SK-N-SH (cell line): ENCODE measurements at regions not wholly inside any gene's neighbourhood (a gene's known extent, or its start where the extent isn't known, plus 50 kb on each side); places are given as distances from the start of the nearest gene placed in this dataset.

Experiments used
- CTCF ChIA-PET: fragments of 300-600, 350-600 bp; formaldehyde crosslinking; extraction: SDS; loops from one replicate; lab custom pipeline; 2021; lab: Yijun Ruan, JAX
- POLR2A ChIA-PET: fragments of 350-600 bp; sonication (Branson Sonifier 250); formaldehyde crosslinking; extraction: SDS; loops from one replicate; lab custom pipeline; 2020; ENCODE audit warnings: antibody characterized with exemption, inconsistent platforms; lab: Yijun Ruan, JAX
- DNase-seq: peaks from one replicate; pipeline ENCODE4 v3.0.0; 2012
- H2AFZ ChIP-seq: fragments of 200-600 bp; sonication (generic); 2 replicates; pipeline ENCODE4 v1.8.1; 2016; ENCODE audit warnings: antibody characterized with exemption, mild to moderate bottlenecking, low read depth
- H3F3A ChIP-seq: fragments of 200-600 bp; sonication (generic); replicated peaks from 2 replicates; pipeline ENCODE3; 2016; ENCODE audit warnings: antibody characterized with exemption, mild to moderate bottlenecking; ENCODE audit not compliant: insufficient read depth
- H3K27ac ChIP-seq, 2 experiments: fragments of 200-500 bp in 1 of 2; fragments of 200-600 bp in 1 of 2; sonication (Bioruptor generic) in 1 of 2; sonication (generic), shearing (Covaris generic) in 1 of 2; 2 replicates each; pipeline versions ENCODE4 v1.5.1 to v1.6.1; 2014 to 2016; ENCODE audit warnings: low read depth in 2 of 2, inconsistent platforms in 1 of 2, low read length in 1 of 2, mild to moderate bottlenecking in 1 of 2, mixed read lengths in 1 of 2
- H3K27me3 ChIP-seq: fragments of 200-600 bp; sonication (generic), shearing (Covaris generic); 2 replicates; pipeline ENCODE4 v1.6.1; 2016; ENCODE audit warnings: mixed run types; ENCODE audit not compliant: insufficient read depth
- H3K36me3 ChIP-seq, 2 experiments: fragments of 200-500 bp in 1 of 2; fragments of 200-600 bp in 1 of 2; sonication (Bioruptor generic) in 1 of 2; sonication (generic) in 1 of 2; replicated peaks in 1 of 2; 2 replicates each; pipeline versions ENCODE3 to v1.5.1; 2014 to 2016; ENCODE audit warnings: low read length in 1 of 2, mild to moderate bottlenecking in 1 of 2; ENCODE audit not compliant: insufficient read depth in 2 of 2, control insufficient read depth in 1 of 2
- H3K4me1 ChIP-seq, 2 experiments: fragments of 200-500 bp in 1 of 2; fragments of 200-600 bp in 1 of 2; sonication (Bioruptor generic) in 1 of 2; sonication (generic), shearing (Covaris generic) in 1 of 2; 2 replicates each; pipeline versions ENCODE4 v1.5.1 to v1.6.1; 2014 to 2016; ENCODE audit warnings: low read depth in 1 of 2, low read length in 1 of 2, mixed run types in 1 of 2; ENCODE audit not compliant: insufficient read depth in 2 of 2, control insufficient read depth in 1 of 2
- H3K4me2 ChIP-seq: fragments of 200-600 bp; sonication (generic), shearing (Covaris generic); 2 replicates; pipeline ENCODE4 v1.6.1; 2017; ENCODE audit warnings: mixed run types
- H3K4me3 ChIP-seq, 2 experiments: fragments of 200-500 bp in 1 of 2; fragments of 200-600 bp in 1 of 2; sonication (Bioruptor generic) in 1 of 2; sonication (generic), shearing (Covaris generic) in 1 of 2; 2 replicates each; pipeline versions ENCODE4 v1.5.1 to v1.8.1; 2014 to 2016; ENCODE audit warnings: low read depth in 2 of 2, inconsistent platforms in 1 of 2, low read length in 1 of 2, mild to moderate bottlenecking in 1 of 2, mixed read lengths in 1 of 2, moderate library complexity in 1 of 2
- H3K79me2 ChIP-seq: fragments of 200-600 bp; sonication (generic); 2 replicates; pipeline ENCODE4 v1.8.1; 2017; ENCODE audit warnings: mild to moderate bottlenecking; ENCODE audit not compliant: insufficient read depth
- H3K9ac ChIP-seq: fragments of 200-600 bp; sonication (generic); 2 replicates; pipeline ENCODE4 v1.6.1; 2017; ENCODE audit warnings: mixed run types
- H3K9me2 ChIP-seq: fragments of 200-600 bp; sonication (generic); 2 replicates; pipeline ENCODE4 v1.6.1; 2017; ENCODE audit warnings: mixed run types
- H3K9me3 ChIP-seq: fragments of 200-600 bp; sonication (generic); 2 replicates; pipeline ENCODE4 v1.6.1; 2017; ENCODE audit warnings: mixed run types, mild to moderate bottlenecking, moderate library complexity
- H4K20me1 ChIP-seq: fragments of 200-600 bp; sonication (generic); 2 replicates; pipeline ENCODE4 v1.6.1; 2017; ENCODE audit warnings: mild to moderate bottlenecking, mixed run types; ENCODE audit not compliant: insufficient read depth
- CTCF ChIP-seq: fragments of 200-600 bp; sonication (generic); IDR thresholded peaks from 2 replicates; pipeline ENCODE4 v1.6.1; 2017; ENCODE audit warnings: antibody characterized with exemption, mild to moderate bottlenecking, moderate library complexity
- ELF1 ChIP-seq: IDR thresholded peaks from 2 replicates; pipeline ENCODE4 v1.4.0; 2012
- EP300 ChIP-seq, 2 experiments: IDR thresholded peaks; 2 replicates each; pipeline versions ENCODE4 v1.4.0 to v1.6.1; 2012; ENCODE audit warnings: borderline replicate concordance in 1 of 2, low read depth in 1 of 2, low read length in 1 of 2
- FOSL2 ChIP-seq: IDR thresholded peaks from 2 replicates; pipeline ENCODE4 v1.4.0; 2012; ENCODE audit warnings: low read depth, mild to moderate bottlenecking, moderate library complexity, borderline replicate concordance
- FOXM1 ChIP-seq: IDR thresholded peaks from 2 replicates; pipeline ENCODE4 v1.4.0; 2012; ENCODE audit warnings: low read depth, mild to moderate bottlenecking
- GABPA ChIP-seq: IDR thresholded peaks from 2 replicates; pipeline ENCODE4 v1.4.0; 2012; ENCODE audit warnings: low read depth, mild to moderate bottlenecking
- GATA2 ChIP-seq: sonication (generic); formaldehyde crosslinking; IDR thresholded peaks from 2 replicates; pipeline ENCODE4 v1.5.0; 2020; ENCODE audit warnings: mild to moderate bottlenecking, missing genetic modification reagents
- JUND ChIP-seq: IDR thresholded peaks from 2 replicates; pipeline ENCODE4 v1.4.0; 2012
- MEF2A ChIP-seq: IDR thresholded peaks from 2 replicates; pipeline ENCODE4 v1.4.0; 2012; ENCODE audit warnings: low read depth, borderline replicate concordance
- NFIC ChIP-seq: IDR thresholded peaks from 2 replicates; pipeline ENCODE4 v1.4.0; 2012; ENCODE audit warnings: borderline replicate concordance
- NRF1 ChIP-seq: IDR thresholded peaks from 2 replicates; pipeline ENCODE4 v1.6.1; 2012; ENCODE audit warnings: low read depth, mild to moderate bottlenecking, low read length
- RAD21 ChIP-seq: IDR thresholded peaks from 2 replicates; pipeline ENCODE4 v1.6.1; 2012; ENCODE audit warnings: mild to moderate bottlenecking, low read length
- REST ChIP-seq: IDR thresholded peaks from 2 replicates; pipeline ENCODE4 v1.6.1; 2012; ENCODE audit warnings: mild to moderate bottlenecking, low read depth, low read length, moderate library complexity
- SIN3A ChIP-seq: IDR thresholded peaks from 2 replicates; pipeline ENCODE4 v1.6.1; 2012; ENCODE audit warnings: low read depth, mild to moderate bottlenecking, low read length, moderate library complexity, borderline replicate concordance
- TAF1 ChIP-seq: IDR thresholded peaks from 2 replicates; pipeline ENCODE4 v1.6.1; 2012; ENCODE audit warnings: low read depth, mild to moderate bottlenecking, low read length, moderate library complexity, borderline replicate concordance
- TCF12 ChIP-seq: IDR thresholded peaks from 2 replicates; pipeline ENCODE4 v1.4.0; 2012
- YY1 ChIP-seq: IDR thresholded peaks from 2 replicates; pipeline ENCODE4 v1.4.0; 2012; ENCODE audit warnings: low read depth, mild to moderate bottlenecking
- TF ChIP-seq, protein P1 (sequence below): fragments of 150-350 bp; IDR thresholded peaks from 2 replicates; pipeline ENCODE4 v1.6.1; 2016; ENCODE audit warnings: mild to moderate bottlenecking, low read depth, low read length

GRCh38 chr5:91722736-91723467 lies 339.8 kb upstream of the ARRDC3 start (continued):
- no peak for TF ChIP-seq CTCF
- TF ChIP-seq GATA2 (CRISPR knock-in tag) = no peak
- no peak for TF ChIP-seq FOXM1
- no peak for TF ChIP-seq NFIC
- no peak for TF ChIP-seq RAD21
- no peak for TF ChIP-seq GABPA
- no peak for TF ChIP-seq ELF1
- no peak for TF ChIP-seq YY1

GRCh38 chr5:91712718-91713117 lies 329.6 kb upstream of the ARRDC3 start:
- no peaks in the 10 kb centered on the region for H3K9me2 ChIP-seq
- no peak for DNase-seq
- H3K27ac ChIP-seq = peak overlapping the region; percentile 29 to 63; a peak in 3 of 4 replicates
- H3K4me3 ChIP-seq = no peak overlapping the region
- ChIA-PET POLR2A (no interaction called here), CTCF (interaction anchor here (1.0 kb wide), 1 partner anchor 10 kb away, joined by 3 read pairs; no protein-coding TSS in a partner anchor)
- H3K9ac ChIP-seq = no peak overlapping the region
- H3K27me3 ChIP-seq = no peaks in the 10 kb centered on the region
- H4K20me1 ChIP-seq = no peaks in the 10 kb centered on the region
- H3K4me1 ChIP-seq = no peaks in the 10 kb centered on the region; a peak in 2 of 4 replicates
- H3K36me3 ChIP-seq = no peaks in the 10 kb centered on the region
- H3K79me2 ChIP-seq = no peaks in the 10 kb centered on the region
- H3K9me3 ChIP-seq = no peaks in the 10 kb centered on the region
- peaks cover 11% of the 10 kb centered on the region for H3F3A ChIP-seq
- peak overlapping the region; percentile 10; the same call in 1 of the 2 replicates for H3K4me2 ChIP-seq
- peak overlapping the region; percentile 36; the same call in 1 of the 2 replicates for H2AFZ ChIP-seq
- TF ChIP-seq REST (no peak), MEF2A (no peak), EP300 (IDR thresholded peaks at IDR 0.05; ENCODE audit: borderline replicate concordance in 1 of 2, low read depth in 1 of 2, low read length in 1 of 2) (peak in 1 of 2 experiments; percentile 50; a peak in 1 of 4 replicates), JUND (peak; percentile 40; the same call in 1 of the 2 replicates), TAF1 (no peak), TCF12 (peak; percentile 78), FOSL2 (peak; percentile 22; the same call in 1 of the 2 replicates), NRF1 (no peak), SIN3A (no peak), YY1 (no peak), NFIC (0 out of 2 replicates have a peak, but pooled peaks have one; percentile 9)
- TF ChIP-seq, protein P1, sequence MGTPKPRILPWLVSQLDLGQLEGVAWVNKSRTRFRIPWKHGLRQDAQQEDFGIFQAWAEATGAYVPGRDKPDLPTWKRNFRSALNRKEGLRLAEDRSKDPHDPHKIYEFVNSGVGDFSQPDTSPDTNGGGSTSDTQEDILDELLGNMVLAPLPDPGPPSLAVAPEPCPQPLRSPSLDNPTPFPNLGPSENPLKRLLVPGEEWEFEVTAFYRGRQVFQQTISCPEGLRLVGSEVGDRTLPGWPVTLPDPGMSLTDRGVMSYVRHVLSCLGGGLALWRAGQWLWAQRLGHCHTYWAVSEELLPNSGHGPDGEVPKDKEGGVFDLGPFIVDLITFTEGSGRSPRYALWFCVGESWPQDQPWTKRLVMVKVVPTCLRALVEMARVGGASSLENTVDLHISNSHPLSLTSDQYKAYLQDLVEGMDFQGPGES = no peak
- TF ChIP-seq, all 33 proteins: peak for 5
